ENCODE measurements at regions not wholly inside any gene's neighbourhood (a gene's known extent, or its start where the extent isn't known, plus 50 kb on each side); places are given as distances from the start of the nearest gene placed in this dataset.

DNA sequence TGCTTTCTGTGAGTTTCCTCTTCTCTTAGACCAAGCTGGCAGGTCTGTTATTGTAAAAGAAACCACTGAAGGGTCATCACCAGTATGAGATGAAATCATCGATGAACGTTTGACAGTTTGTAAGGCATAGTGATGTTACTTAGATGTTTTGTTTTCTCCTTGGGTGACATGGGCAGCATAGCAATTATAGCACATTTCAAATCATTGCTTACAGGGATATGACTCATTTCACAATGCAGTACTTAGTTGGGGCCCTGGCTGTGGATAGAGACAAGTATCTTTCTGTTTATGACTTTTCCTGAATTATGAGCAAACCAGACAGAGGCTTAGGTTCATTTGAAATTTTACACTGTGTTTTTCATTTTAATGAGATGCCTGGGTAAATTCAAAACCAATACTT, 313.0 kb downstream of the RWDD3 start:
- no peak for TF ChIP-seq POLR2A (IDR thresholded peaks at IDR 0.05)
- TF ChIP-seq, protein P1, sequence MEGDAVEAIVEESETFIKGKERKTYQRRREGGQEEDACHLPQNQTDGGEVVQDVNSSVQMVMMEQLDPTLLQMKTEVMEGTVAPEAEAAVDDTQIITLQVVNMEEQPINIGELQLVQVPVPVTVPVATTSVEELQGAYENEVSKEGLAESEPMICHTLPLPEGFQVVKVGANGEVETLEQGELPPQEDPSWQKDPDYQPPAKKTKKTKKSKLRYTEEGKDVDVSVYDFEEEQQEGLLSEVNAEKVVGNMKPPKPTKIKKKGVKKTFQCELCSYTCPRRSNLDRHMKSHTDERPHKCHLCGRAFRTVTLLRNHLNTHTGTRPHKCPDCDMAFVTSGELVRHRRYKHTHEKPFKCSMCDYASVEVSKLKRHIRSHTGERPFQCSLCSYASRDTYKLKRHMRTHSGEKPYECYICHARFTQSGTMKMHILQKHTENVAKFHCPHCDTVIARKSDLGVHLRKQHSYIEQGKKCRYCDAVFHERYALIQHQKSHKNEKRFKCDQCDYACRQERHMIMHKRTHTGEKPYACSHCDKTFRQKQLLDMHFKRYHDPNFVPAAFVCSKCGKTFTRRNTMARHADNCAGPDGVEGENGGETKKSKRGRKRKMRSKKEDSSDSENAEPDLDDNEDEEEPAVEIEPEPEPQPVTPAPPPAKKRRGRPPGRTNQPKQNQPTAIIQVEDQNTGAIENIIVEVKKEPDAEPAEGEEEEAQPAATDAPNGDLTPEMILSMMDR (IDR thresholded peaks at IDR 0.05), result no peak
